Activated B cell treated with CpG ODN at 0.5 μM for 24 hours (primary cell): ENCODE measurements at regions not wholly inside any gene's neighbourhood (a gene's known extent, or its start where the extent isn't known, plus 50 kb on each side); places are given as distances from the start of the nearest gene placed in this dataset.

Experiments
- ATAC-seq: fragments of 200-7000 bp; cut with Tn5 transposase; one replicate; pipeline ENCODE4 v1.10.0; 2021; ENCODE audit warnings: low read depth, mild to moderate bottlenecking, moderate library complexity
- CTCF ChIA-PET: fragments of 350-600 bp; sonication (Branson Sonifier 250); formaldehyde crosslinking; loops from one replicate; lab custom pipeline; 2021; ENCODE audit warnings: antibody characterized with exemption; lab: Charles Lee
- POLR2A ChIA-PET: fragments of 350-600 bp; sonication (Branson Sonifier 250); formaldehyde crosslinking; loops from one replicate; lab custom pipeline; 2021; ENCODE audit warnings: antibody characterized with exemption; lab: Charles Lee
- DNase-seq: peaks from one replicate; pipeline ENCODE4 v3.0.0; 2022
- H3K27ac Mint-ChIP-seq: one replicate; pipeline ENCODE4 v1.8.0; 2020; ENCODE audit warnings: mixed read lengths
- H3K27me3 Mint-ChIP-seq: one replicate; pipeline ENCODE4 v1.8.0; 2021; ENCODE audit warnings: mixed read lengths
- H3K36me3 Mint-ChIP-seq: one replicate; pipeline ENCODE4 v1.8.0; 2021; ENCODE audit warnings: low read depth, mixed read lengths
- H3K4me1 Mint-ChIP-seq: one replicate; pipeline ENCODE4 v1.8.0; 2021; ENCODE audit warnings: mixed read lengths
- H3K4me3 Mint-ChIP-seq: one replicate; pipeline ENCODE4 v1.8.0; 2020; ENCODE audit warnings: mild to moderate bottlenecking, mixed read lengths
- H3K9me3 Mint-ChIP-seq: one replicate; pipeline ENCODE4 v1.8.0; 2020; ENCODE audit warnings: mixed read lengths
- intact Hi-C: fragments of 100-400 bp; cut with micrococcal nuclease; formaldehyde crosslinking; loops from one replicate; pipeline ENCODE4 v1.15.1; 2024
- TF ChIP-seq, protein P1 (sequence below): fragments of 200-600 bp; IDR thresholded peaks from one replicate; pipeline ENCODE4 v1.8.0; 2022; ENCODE audit warnings: antibody characterized with exemption, mild to moderate bottlenecking

DNA sequence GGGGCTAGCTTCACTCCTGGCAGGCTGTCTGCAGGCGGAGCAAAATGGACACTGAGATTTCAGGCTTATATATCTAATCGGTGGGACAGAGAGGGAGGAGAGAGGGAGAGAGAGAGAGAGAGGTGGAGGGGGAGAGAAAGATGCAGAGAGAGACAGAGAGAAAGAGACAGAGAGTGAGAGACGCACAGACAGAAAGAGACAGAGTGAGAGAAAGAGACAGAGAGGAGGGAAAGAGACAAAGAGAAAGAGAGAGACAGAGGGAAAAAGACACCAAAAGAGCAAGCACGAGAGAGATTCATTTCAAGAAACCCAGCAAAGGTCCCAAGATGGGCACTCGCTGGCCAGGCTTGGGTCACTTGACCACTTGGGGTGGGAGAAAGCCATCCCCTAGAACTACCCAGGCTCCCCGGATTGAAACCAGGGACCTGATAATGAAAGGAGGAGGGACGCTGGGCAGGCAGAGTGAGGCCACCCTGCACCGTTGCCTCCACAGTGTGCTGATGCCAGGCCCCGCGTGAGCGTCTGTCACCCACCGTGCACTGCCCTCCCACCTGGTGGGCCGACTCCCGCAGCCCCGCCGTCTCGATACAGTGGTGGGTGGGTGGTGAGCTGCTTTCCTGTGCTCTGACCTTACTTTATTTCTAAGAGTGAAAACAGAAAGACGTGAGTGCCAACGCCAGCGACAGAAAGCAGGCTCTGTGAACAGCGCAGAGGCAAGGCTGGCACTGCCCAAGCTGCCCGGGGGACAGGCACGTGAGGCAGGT is 67.9 kb upstream of the SLCO4A1 start:
- Mint-ChIP-seq H3K36me3 (no peaks in the 10 kb centered on the region), H3K27ac (no peak overlapping the region)

DNA sequence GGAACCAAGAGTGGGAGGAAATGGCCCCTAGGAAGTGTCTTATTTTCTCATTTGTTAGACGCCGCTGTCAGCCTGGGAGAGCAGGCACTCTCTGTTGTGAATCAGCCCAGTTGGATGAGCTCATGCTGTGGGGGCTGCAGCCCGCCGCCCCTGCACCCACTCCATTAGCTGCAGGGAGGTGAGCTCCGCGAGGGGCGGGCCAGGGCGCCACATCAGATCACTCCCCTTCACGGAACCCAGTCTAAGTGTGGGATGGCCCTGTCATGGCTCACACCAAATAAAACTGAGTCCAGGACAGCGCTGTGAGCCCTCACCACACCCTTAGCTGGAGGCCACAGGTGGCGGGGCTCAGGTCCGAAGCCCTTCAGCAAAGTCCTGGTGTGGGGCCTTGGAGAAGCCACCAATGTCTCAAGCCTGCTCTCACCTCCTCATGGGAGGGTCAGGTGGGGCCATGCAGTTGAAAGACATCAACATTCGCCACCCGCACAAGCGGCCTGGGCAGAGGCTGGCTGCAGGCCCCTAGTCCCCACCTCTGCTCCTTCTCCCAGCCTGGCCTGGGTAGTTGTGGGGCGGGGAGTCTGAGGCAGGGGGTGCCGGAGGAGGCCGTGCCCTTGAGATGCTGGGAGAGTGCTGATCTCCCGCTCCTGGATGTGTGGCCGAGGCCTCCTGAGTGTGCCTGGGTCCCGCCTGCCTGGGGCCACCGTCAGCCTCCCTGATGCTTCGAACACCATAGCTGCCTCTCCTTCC is 66.2 kb upstream of the SLCO4A1 start:
- ATAC-seq (no peak), DNase-seq (no peak)
- H3K4me3 Mint-ChIP-seq = no peak overlapping the region
- H3K27me3 Mint-ChIP-seq = peaks cover 49% of the 10 kb centered on the region
- ChIA-PET POLR2A (no interaction called here), CTCF (no interaction called here)
- intact Hi-C loops = no loop called here
- no peaks in the 10 kb centered on the region for H3K9me3 Mint-ChIP-seq
- H3K36me3 Mint-ChIP-seq = no peaks in the 10 kb centered on the region
- no peak overlapping the region for H3K27ac Mint-ChIP-seq
- H3K4me1 Mint-ChIP-seq = peaks cover 2% of the 10 kb centered on the region
- TF ChIP-seq, protein P1, sequence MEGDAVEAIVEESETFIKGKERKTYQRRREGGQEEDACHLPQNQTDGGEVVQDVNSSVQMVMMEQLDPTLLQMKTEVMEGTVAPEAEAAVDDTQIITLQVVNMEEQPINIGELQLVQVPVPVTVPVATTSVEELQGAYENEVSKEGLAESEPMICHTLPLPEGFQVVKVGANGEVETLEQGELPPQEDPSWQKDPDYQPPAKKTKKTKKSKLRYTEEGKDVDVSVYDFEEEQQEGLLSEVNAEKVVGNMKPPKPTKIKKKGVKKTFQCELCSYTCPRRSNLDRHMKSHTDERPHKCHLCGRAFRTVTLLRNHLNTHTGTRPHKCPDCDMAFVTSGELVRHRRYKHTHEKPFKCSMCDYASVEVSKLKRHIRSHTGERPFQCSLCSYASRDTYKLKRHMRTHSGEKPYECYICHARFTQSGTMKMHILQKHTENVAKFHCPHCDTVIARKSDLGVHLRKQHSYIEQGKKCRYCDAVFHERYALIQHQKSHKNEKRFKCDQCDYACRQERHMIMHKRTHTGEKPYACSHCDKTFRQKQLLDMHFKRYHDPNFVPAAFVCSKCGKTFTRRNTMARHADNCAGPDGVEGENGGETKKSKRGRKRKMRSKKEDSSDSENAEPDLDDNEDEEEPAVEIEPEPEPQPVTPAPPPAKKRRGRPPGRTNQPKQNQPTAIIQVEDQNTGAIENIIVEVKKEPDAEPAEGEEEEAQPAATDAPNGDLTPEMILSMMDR = no peak

More for the DNA sequence above, 67.9 kb upstream of the SLCO4A1 start:
- ChIA-PET CTCF (no interaction called here), POLR2A (no interaction called here)
- peaks cover 41% of the 10 kb centered on the region for H3K27me3 Mint-ChIP-seq
- ATAC-seq (no peak), DNase-seq (no peak)
- peaks cover 2% of the 10 kb centered on the region for H3K4me1 Mint-ChIP-seq
- intact Hi-C loops = no loop called here
- H3K4me3 Mint-ChIP-seq = no peak overlapping the region
- no peaks in the 10 kb centered on the region for H3K9me3 Mint-ChIP-seq
- TF ChIP-seq, protein P1 = no peak

DNA sequence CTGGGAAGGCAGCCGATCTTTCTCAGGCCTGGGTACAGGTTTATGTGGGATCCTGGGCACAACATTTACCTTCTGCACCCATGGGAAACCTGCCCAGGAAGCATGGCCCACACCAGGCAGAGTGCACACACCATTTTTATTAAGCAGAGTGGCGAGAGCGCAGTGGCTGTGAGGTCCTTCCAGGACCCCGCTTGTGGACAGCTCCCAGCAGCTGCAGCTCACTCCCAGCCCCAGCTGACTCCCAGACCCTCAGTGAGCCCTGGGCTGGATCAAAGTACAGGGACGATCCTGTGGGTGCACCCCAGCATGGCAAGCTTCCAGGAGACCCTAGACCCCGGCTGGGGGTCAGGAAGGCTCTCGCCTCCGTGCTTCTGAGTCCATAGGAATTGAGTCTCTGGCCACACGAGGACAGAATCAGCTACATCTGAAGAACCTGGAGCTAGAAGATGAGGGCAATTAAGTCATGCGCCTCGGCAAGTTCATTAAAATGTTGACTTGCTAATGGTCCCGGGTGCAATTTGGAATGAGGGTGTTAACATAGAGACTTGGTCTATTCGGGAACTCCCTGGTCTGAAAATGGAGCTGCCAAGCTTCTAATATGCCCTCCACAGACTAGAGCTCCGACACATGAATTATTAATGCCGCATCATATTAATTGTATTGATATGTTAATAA is 65.4 kb upstream of the SLCO4A1 start:
- intact Hi-C loops = no loop called here
- TF ChIP-seq, protein P1 = no peak
- Mint-ChIP-seq H3K4me3 (no peak overlapping the region), H3K36me3 (no peaks in the 10 kb centered on the region), H3K27me3 (peaks cover 47% of the 10 kb centered on the region), H3K4me1 (peaks cover 2% of the 10 kb centered on the region), H3K27ac (no peak overlapping the region), H3K9me3 (no peaks in the 10 kb centered on the region)
- DNase-seq = no peak
- ATAC-seq = no peak
- ChIA-PET POLR2A (no interaction called here), CTCF (no interaction called here)

DNA sequence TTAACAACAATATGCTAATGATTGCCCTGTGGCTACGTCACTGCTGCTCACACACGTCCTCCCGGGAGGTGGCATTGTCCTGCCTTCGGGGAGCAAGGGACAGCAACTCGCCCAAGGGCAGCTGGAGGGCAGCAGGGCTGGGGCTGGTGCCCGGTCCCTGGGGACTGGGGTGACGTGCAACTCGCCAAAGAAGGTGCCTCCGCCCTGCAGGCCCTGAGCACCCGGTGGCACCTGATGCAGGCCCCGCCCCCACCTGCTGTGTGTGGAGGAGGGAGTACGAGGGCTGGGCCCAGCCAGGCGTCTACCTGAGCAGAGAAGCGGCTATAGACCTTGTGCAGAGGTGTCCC is 64.8 kb upstream of the SLCO4A1 start:
- TF ChIP-seq, protein P1 = no peak
- Mint-ChIP-seq H3K4me3 (no peak overlapping the region), H3K27me3 (peaks cover 47% of the 10 kb centered on the region), H3K9me3 (no peaks in the 10 kb centered on the region), H3K27ac (no peak overlapping the region), H3K4me1 (peaks cover 2% of the 10 kb centered on the region), H3K36me3 (no peaks in the 10 kb centered on the region)
- CTCF ChIA-PET = no interaction called here
- intact Hi-C loops = no loop called here
- DNase-seq (no peak), ATAC-seq (no peak)
- POLR2A ChIA-PET = no interaction called here

DNA sequence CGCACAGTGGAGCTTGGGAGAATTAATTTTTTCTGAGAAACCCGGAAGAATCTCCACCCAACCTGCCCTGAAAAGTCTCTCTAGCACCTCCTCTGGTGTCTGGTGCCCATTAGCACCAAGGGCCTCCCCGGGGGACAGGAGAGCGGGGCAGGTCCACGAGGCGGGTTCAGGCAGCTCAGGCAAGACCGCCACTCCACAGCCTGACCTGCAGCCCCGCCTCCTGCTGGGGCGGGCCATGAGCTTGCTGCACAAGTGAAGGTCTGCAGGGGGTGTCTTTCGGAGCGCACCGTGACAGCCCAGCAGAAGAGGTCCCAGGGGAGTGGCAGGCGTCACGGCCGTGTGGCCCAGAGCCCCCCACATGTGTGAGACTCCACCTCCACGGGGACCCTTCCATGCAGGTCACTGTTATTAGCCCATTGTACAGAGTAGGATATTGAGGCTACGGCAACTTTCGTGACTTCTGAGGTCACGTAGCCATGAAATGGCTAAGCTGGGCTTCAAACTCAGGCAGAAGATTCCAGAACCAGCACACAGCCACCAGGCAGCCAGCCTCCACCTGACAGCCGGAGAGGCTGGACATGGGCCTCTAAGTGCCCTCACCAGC is 63.9 kb upstream of the SLCO4A1 start:
- Mint-ChIP-seq H3K4me1 (peaks cover 2% of the 10 kb centered on the region), H3K9me3 (no peaks in the 10 kb centered on the region), H3K27ac (no peak overlapping the region), H3K36me3 (no peaks in the 10 kb centered on the region), H3K4me3 (no peak overlapping the region), H3K27me3 (peaks cover 54% of the 10 kb centered on the region)
- intact Hi-C loops = no loop called here
- DNase-seq (no peak), ATAC-seq (peak; percentile 34)
- TF ChIP-seq, protein P1 = no peak
- POLR2A ChIA-PET = no interaction called here
- CTCF ChIA-PET = no interaction called here
